ENCODE measurements at regions not wholly inside any gene's neighbourhood (a gene's known extent, or its start where the extent isn't known, plus 50 kb on each side); places are given as distances from the start of the nearest gene placed in this dataset.

- TF ChIP-seq CTCF (IDR thresholded peaks at IDR 0.05) = no peak
- TF ChIP-seq POLR2A (IDR thresholded peaks at IDR 0.05) = no peak
Measured at GRCh38 chr2:128693743-128694029, 375.0 kb upstream of the HS6ST1 start.

Measured in right lobe of liver (tissue), 4 donors.